Lower leg skin (tissue), 3 donors: ENCODE measurements at regions not wholly inside any gene's neighbourhood (a gene's known extent, or its start where the extent isn't known, plus 50 kb on each side); places are given as distances from the start of the nearest gene placed in this dataset.

ENCODE experiments used
- POLR2A ChIP-seq, 2 donors: fragments of 450-650 bp; IDR thresholded peaks; one replicate each; pipeline ENCODE4 v1.6.1; 2016 to 2017; ENCODE audit warnings: antibody characterized with exemption in 2 of 2, mild to moderate bottlenecking in 1 of 2, moderate library complexity in 1 of 2
- TF ChIP-seq, protein P1 (sequence below), 3 donors: fragments of 450-650 bp; IDR thresholded peaks; one replicate each; pipeline ENCODE4 v1.5.1; 2016; ENCODE audit warnings: antibody characterized with exemption in 3 of 3, mild to moderate bottlenecking in 3 of 3, moderate library complexity in 2 of 3

DNA sequence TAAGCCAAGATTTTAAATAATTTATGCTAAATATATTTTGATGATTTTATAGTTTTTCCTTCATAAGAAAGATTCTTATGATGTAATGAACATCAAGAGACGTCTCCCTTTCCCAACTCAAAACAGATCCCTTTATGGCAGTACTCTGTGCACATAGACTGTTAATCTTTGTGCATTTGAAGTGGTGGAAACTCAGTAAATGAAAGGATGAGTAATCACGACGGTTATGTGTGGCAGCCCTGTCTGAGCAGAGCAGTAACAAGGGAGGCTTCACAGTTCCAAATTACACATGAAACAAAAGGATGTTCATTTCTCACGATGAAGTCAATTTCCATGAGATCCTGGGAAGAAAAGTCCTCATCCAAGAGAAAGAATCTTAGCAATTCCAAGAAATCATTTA is 498.1 kb downstream of the KLF5 start:
- no peak for TF ChIP-seq POLR2A (IDR thresholded peaks at IDR 0.05)
- TF ChIP-seq, protein P1, sequence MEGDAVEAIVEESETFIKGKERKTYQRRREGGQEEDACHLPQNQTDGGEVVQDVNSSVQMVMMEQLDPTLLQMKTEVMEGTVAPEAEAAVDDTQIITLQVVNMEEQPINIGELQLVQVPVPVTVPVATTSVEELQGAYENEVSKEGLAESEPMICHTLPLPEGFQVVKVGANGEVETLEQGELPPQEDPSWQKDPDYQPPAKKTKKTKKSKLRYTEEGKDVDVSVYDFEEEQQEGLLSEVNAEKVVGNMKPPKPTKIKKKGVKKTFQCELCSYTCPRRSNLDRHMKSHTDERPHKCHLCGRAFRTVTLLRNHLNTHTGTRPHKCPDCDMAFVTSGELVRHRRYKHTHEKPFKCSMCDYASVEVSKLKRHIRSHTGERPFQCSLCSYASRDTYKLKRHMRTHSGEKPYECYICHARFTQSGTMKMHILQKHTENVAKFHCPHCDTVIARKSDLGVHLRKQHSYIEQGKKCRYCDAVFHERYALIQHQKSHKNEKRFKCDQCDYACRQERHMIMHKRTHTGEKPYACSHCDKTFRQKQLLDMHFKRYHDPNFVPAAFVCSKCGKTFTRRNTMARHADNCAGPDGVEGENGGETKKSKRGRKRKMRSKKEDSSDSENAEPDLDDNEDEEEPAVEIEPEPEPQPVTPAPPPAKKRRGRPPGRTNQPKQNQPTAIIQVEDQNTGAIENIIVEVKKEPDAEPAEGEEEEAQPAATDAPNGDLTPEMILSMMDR (IDR thresholded peaks at IDR 0.05): no peak
